NCI-H146 treated with DMSO at 0.1 percent for 48 hours (cell line): ENCODE measurements at regions not wholly inside any gene's neighbourhood (a gene's known extent, or its start where the extent isn't known, plus 50 kb on each side); places are given as distances from the start of the nearest gene placed in this dataset.

Experiments used
- DNase-seq: peaks from one replicate; lab custom pipeline; 2025; ENCODE audit not compliant: unreplicated experiment; lab: John Stamatoyannopoulos, UW

- no peak for DNase-seq
Measured at GRCh38 chr19:31121501-31121900, 227.7 kb downstream of the TSHZ3 start.

- no peak for DNase-seq
Measured at GRCh38 chr19:31120952-31121351, 228.3 kb downstream of the TSHZ3 start.

- no peak for DNase-seq
Measured at GRCh38 chr19:31119951-31120690, 229.1 kb downstream of the TSHZ3 start.

- no peak for DNase-seq
Measured at GRCh38 chr19:31118986-31119385, 230.2 kb downstream of the TSHZ3 start.

- no peak for DNase-seq
Measured at GRCh38 chr19:31118287-31118955, 230.8 kb downstream of the TSHZ3 start.

- no peak for DNase-seq
Measured at GRCh38 chr19:31114585-31114984, 234.7 kb downstream of the TSHZ3 start.

- DNase-seq: no peak
Measured at GRCh38 chr19:31113293-31113692, 235.9 kb downstream of the TSHZ3 start.

- DNase-seq: no peak
Measured at GRCh38 chr19:31112158-31112557, 237.1 kb downstream of the TSHZ3 start.

- no peak for DNase-seq
Measured at GRCh38 chr19:31111741-31112140, 237.5 kb downstream of the TSHZ3 start.

GRCh38 chr19:31110336-31110735 lies 238.9 kb downstream of the TSHZ3 start:
- DNase-seq: no peak

GRCh38 chr19:31109636-31110035 lies 239.6 kb downstream of the TSHZ3 start:
- no peak for DNase-seq

GRCh38 chr19:31107096-31107495 lies 242.1 kb downstream of the TSHZ3 start:
- DNase-seq: no peak

- no peak for DNase-seq
Measured at GRCh38 chr19:31105761-31106160, 243.5 kb downstream of the TSHZ3 start.

- DNase-seq: no peak
Measured at GRCh38 chr19:31104451-31104850, 244.8 kb downstream of the TSHZ3 start.

- DNase-seq: no peak
Measured at GRCh38 chr19:31103228-31103627, 246.0 kb downstream of the TSHZ3 start.

GRCh38 chr19:31102674-31103073 lies 246.6 kb downstream of the TSHZ3 start:
- no peak for DNase-seq

GRCh38 chr19:31100981-31101380 lies 248.3 kb downstream of the TSHZ3 start:
- DNase-seq: no peak

- DNase-seq: no peak
Measured at GRCh38 chr19:31100206-31100590, 249.0 kb downstream of the TSHZ3 start.

- no peak for DNase-seq
Measured at GRCh38 chr19:31099515-31100205, 249.6 kb downstream of the TSHZ3 start.

- no peak for DNase-seq
Measured at GRCh38 chr19:31098836-31099235, 250.4 kb downstream of the TSHZ3 start.

- no peak for DNase-seq
Measured at GRCh38 chr19:31096935-31097545, 252.2 kb downstream of the TSHZ3 start.
